Liver (tissue), 8 donors: ENCODE measurements at regions not wholly inside any gene's neighbourhood (a gene's known extent, or its start where the extent isn't known, plus 50 kb on each side); places are given as distances from the start of the nearest gene placed in this dataset.

Experiments used
- DNase-seq: peaks from one replicate; pipeline ENCODE4 v3.0.0-alpha.2; 2017; ENCODE audit warnings: low spot score
- H3K27ac ChIP-seq, 2 donors: one replicate each; pipeline ENCODE4 v1.7.0; 2013; ENCODE audit warnings: inconsistent platforms in 2 of 2, low read length in 2 of 2, control low read depth in 1 of 2, low read depth in 1 of 2, mild to moderate bottlenecking in 1 of 2
- H3K27me3 ChIP-seq, 4 donors: one replicate each; pipeline versions ENCODE4 v1.6.1 to v1.7.0; 2013; ENCODE audit warnings: low read length in 3 of 4, inconsistent platforms in 1 of 4, mild to moderate bottlenecking in 1 of 4, moderate library complexity in 1 of 4; ENCODE audit not compliant: control insufficient read depth in 4 of 4, insufficient read depth in 4 of 4
- H3K36me3 ChIP-seq, 4 donors: one replicate each; pipeline versions ENCODE4 v1.6.1 to v1.7.0; 2013; ENCODE audit warnings: low read length in 3 of 4, mild to moderate bottlenecking in 3 of 4, low read depth in 1 of 4, moderate library complexity in 1 of 4; ENCODE audit not compliant: control insufficient read depth in 4 of 4, insufficient read depth in 3 of 4
- H3K4me1 ChIP-seq, 4 donors: one replicate each; pipeline versions ENCODE4 v1.6.1 to v1.7.0; 2013; ENCODE audit warnings: low read length in 3 of 4, mild to moderate bottlenecking in 3 of 4, moderate library complexity in 1 of 4; ENCODE audit not compliant: control insufficient read depth in 4 of 4, insufficient read depth in 4 of 4
- H3K4me3 ChIP-seq, 3 donors: one replicate each; pipeline versions ENCODE4 v1.6.1 to v1.7.0; 2013; ENCODE audit warnings: low read length in 3 of 3, control low read depth in 1 of 3, low read depth in 1 of 3, mild to moderate bottlenecking in 1 of 3
- H3K9ac ChIP-seq, 2 donors: one replicate each; pipeline ENCODE4 v1.7.0; 2013; ENCODE audit warnings: low read length in 2 of 2, mild to moderate bottlenecking in 2 of 2, moderate library complexity in 2 of 2, control low read depth in 1 of 2, low read depth in 1 of 2
- H3K9me3 ChIP-seq, 4 donors: one replicate each; pipeline versions ENCODE4 v1.6.1 to v1.7.0; 2013; ENCODE audit warnings: low read length in 3 of 4; ENCODE audit not compliant: control insufficient read depth in 4 of 4
- ATF3 ChIP-seq: IDR thresholded peaks from 2 replicates; pipeline ENCODE4 v1.6.1; 2016; ENCODE audit warnings: antibody characterized with exemption
- CTCF ChIP-seq: fragments of 150-350 bp; IDR thresholded peaks from 2 replicates; pipeline ENCODE4 v1.5.1; 2017; ENCODE audit warnings: improper control_type of control experiment, low read depth, low read length; ENCODE audit not compliant: missing input control
- EGR1 ChIP-seq, 2 donors: IDR thresholded peaks; 2 replicates each; pipeline ENCODE4 v1.6.1; 2016 to 2018; ENCODE audit warnings: antibody characterized with exemption in 2 of 2, low read depth in 2 of 2
- FOXA1 ChIP-seq: IDR thresholded peaks from 2 replicates; pipeline ENCODE4 v1.6.1; 2016; ENCODE audit warnings: antibody characterized with exemption
- FOXA2 ChIP-seq: IDR thresholded peaks from 2 replicates; pipeline ENCODE4 v1.6.1; 2016; ENCODE audit warnings: antibody characterized with exemption
- GABPA ChIP-seq, 2 donors: IDR thresholded peaks in 1 of 2; conservative IDR thresholded peaks in 1 of 2; 2 replicates each; pipeline ENCODE4 v1.6.1; 2016; ENCODE audit warnings: antibody characterized with exemption in 2 of 2, mild to moderate bottlenecking in 1 of 2, moderate library complexity in 1 of 2
- HNF4A ChIP-seq, 2 donors: conservative IDR thresholded peaks; 2 replicates each; pipeline ENCODE4 v1.6.1; 2016; ENCODE audit warnings: antibody characterized with exemption in 2 of 2, mild to moderate bottlenecking in 2 of 2
- HNF4G ChIP-seq: IDR thresholded peaks from 2 replicates; pipeline ENCODE4 v1.6.1; 2016; ENCODE audit warnings: antibody characterized with exemption
- JUND ChIP-seq, 2 donors: IDR thresholded peaks; 2 replicates each; pipeline ENCODE4 v1.6.1; 2016; ENCODE audit warnings: antibody characterized with exemption in 2 of 2
- MAX ChIP-seq: IDR thresholded peaks from 2 replicates; pipeline ENCODE4 v1.6.1; 2016; ENCODE audit warnings: antibody characterized with exemption
- REST ChIP-seq: IDR thresholded peaks from 2 replicates; pipeline ENCODE4 v1.6.1; 2016; ENCODE audit warnings: antibody characterized with exemption, mild to moderate bottlenecking
- RXRA ChIP-seq, 2 donors: IDR thresholded peaks; 2 replicates each; pipeline ENCODE4 v1.6.1; 2017 to 2018; ENCODE audit warnings: antibody characterized with exemption in 2 of 2, mild to moderate bottlenecking in 1 of 2
- SP1 ChIP-seq: IDR thresholded peaks from 2 replicates; pipeline ENCODE4 v1.6.1; 2018; ENCODE audit warnings: antibody characterized with exemption, mild to moderate bottlenecking
- TAF1 ChIP-seq: conservative IDR thresholded peaks from 2 replicates; pipeline ENCODE4 v1.6.1; 2016; ENCODE audit warnings: antibody characterized with exemption, mild to moderate bottlenecking
- YY1 ChIP-seq: IDR thresholded peaks from 2 replicates; pipeline ENCODE4 v1.6.1; 2016; ENCODE audit warnings: antibody characterized with exemption, mild to moderate bottlenecking
- ZBTB33 ChIP-seq: IDR thresholded peaks from 2 replicates; pipeline ENCODE4 v1.6.1; 2016; ENCODE audit warnings: antibody characterized with exemption
- WGBS: extraction: QIAGEN DNeasy Blood & Tissue Kit; methylation state at CpG from one replicate; pipeline ENCODE4 v1.1.7; 2013; 5-methylcytosine and 5-hydroxymethylcytosine counted together
- donor health status: healthy.
- donor health status: healthy.
- donor health status: healthy.
- donor health status: healthy.
- donor health status: healthy.

GRCh38 chr1:102103646-102104045 is 106.9 kb upstream of the OLFM3 start:
- WGBS: 69% methylated on average over 4 of the region's 4 CpGs
- no peaks in the 10 kb centered on the region for H3K36me3 ChIP-seq
- no peak overlapping the region for H3K27ac ChIP-seq
- H3K4me1 ChIP-seq: no peaks in the 10 kb centered on the region
- no peak overlapping the region for H3K4me3 ChIP-seq
- H3K9ac ChIP-seq: no peak overlapping the region
- DNase-seq: no peak
- no peak for TF ChIP-seq JUND (IDR thresholded peaks at IDR 0.05)
- TF ChIP-seq SP1: no peak
- no peak for TF ChIP-seq FOXA2
- TF ChIP-seq REST: no peak
- TF ChIP-seq FOXA1: no peak
- no peak for TF ChIP-seq ZBTB33
- no peak for TF ChIP-seq RXRA (IDR thresholded peaks at IDR 0.05)
- no peak for TF ChIP-seq GABPA (IDR thresholded peaks at IDR 0.05 in 1 of 2, conservative IDR thresholded peaks at IDR 0.05 in 1 of 2)
- TF ChIP-seq TAF1: no peak
- TF ChIP-seq MAX: no peak
- TF ChIP-seq ATF3: no peak
- no peak for TF ChIP-seq YY1
- TF ChIP-seq HNF4G: no peak
- no peak for TF ChIP-seq EGR1 (IDR thresholded peaks at IDR 0.05; ENCODE audit: low read depth in 2 of 2)
- no peak for TF ChIP-seq HNF4A (conservative IDR thresholded peaks at IDR 0.05)
- H3K9me3 ChIP-seq: no peaks in the 10 kb centered on the region
- H3K27me3 ChIP-seq: no peaks in the 10 kb centered on the region

- WGBS: 84% methylated on average over 3 of the region's 3 CpGs
Measured at GRCh38 chr1:102102276-102102780, 105.6 kb upstream of the OLFM3 start.

More at GRCh38 chr1:102102276-102102780, 105.6 kb upstream of the OLFM3 start:
- no peak overlapping the region for H3K4me3 ChIP-seq
- no peak for TF ChIP-seq CTCF
- no peak for TF ChIP-seq SP1
- no peak for TF ChIP-seq FOXA1
- H3K4me1 ChIP-seq: no peaks in the 10 kb centered on the region
- H3K36me3 ChIP-seq: no peaks in the 10 kb centered on the region
- no peaks in the 10 kb centered on the region for H3K9me3 ChIP-seq
- no peak overlapping the region for H3K9ac ChIP-seq
- no peak overlapping the region for H3K27ac ChIP-seq
- no peaks in the 10 kb centered on the region for H3K27me3 ChIP-seq
- DNase-seq: no peak
